NCI-H345 treated with DMSO at 0.1 percent for 48 hours (cell line): ENCODE measurements at regions not wholly inside any gene's neighbourhood (a gene's known extent, or its start where the extent isn't known, plus 50 kb on each side); places are given as distances from the start of the nearest gene placed in this dataset.
"Not testable (repeated sequence)": the region's sequence is repeated elsewhere in the genome, so short reads cannot be mapped to it uniquely, and the experiment has no call there.

Source experiments
- DNase-seq: peaks from one replicate; lab custom pipeline; 2025; ENCODE audit not compliant: unreplicated experiment; lab: John Stamatoyannopoulos, UW

- DNase-seq: no peak
These were observed 436.1 kb downstream of the XYLT1 start for GRCh38 chr16:17034477-17035252.

- no peak for DNase-seq
These were observed 433.3 kb downstream of the XYLT1 start for GRCh38 chr16:17037499-17037898.

GRCh38 chr16:17038415-17038814, 432.3 kb downstream of the XYLT1 start:
- DNase-seq: no peak

DNA sequence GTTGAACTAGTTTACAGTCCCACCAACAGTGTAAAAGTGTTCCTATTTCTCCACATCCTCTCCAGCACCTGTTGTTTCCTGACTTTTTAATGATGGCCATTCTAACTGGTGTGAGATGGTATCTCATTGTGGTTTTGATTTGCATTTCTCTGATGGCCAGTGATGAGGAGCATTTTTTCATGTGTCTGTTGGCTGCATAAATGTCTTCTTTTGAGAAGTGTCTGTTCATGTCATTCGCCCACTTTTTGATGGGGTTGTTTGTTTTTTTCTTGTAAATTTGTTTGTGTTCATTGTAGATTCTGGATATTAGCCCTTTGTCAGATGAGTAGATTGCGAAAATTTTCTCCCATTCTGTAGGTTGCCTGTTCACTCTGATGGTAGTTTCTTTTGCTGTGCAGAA, 421.7 kb downstream of the XYLT1 start:
- DNase-seq: not testable (repeated sequence)

- no peak for DNase-seq
These were observed 420.3 kb downstream of the XYLT1 start for GRCh38 chr16:17050468-17050867.
